Colon (tissue), 2 donors: ENCODE measurements at regions not wholly inside any gene's neighbourhood (a gene's known extent, or its start where the extent isn't known, plus 50 kb on each side); places are given as distances from the start of the nearest gene placed in this dataset.

ENCODE experiments used
- FAIRE-seq: peaks from 2 replicates; lab custom pipeline; 2012; peaks lifted over from hg19 to GRCh38; lab: Jason Lieb, UNC
- donor health status: control.
- donor health status: control.

DNA sequence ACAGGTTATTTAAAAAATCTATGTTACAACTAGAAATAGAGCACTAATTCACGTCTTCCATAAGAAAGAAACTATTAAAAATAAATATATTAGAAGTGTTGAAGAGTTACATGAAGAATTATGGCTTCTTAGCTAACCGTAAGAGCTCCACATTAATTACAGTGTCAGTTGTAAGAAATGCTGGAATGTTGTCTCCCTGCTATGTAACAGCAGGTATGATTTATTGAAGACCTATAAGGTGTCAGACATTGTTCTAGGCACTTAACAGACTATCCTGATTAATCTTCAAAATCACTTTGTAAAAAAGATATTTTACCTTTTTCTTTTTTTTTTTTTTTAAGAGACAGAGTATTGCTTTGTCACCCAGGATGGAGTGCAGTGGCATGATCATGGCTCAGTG is 75.8 kb upstream of the NEBL start:
- no peak for FAIRE-seq

- no peak for FAIRE-seq
Observed at GRCh38 chr10:20971901-20972300, 74.8 kb upstream of the NEBL start.

DNA sequence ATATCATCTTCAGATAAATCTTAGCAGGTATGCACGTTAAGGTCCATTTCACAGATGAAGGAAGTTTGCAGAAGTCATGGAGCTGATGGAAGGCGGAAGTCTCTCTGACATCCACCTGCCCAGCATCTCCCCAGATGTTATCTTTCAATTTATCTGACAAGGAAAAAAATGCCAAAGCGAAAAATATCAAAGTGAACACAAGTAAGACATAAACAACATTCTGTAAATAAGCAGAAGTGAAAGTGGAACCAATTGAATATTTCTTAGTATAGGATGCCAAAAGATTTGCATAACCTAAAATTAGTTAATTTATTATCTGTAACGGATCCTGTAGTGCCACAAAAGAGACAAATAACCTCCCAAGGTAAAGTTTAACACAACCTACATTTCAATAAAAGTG is 73.6 kb upstream of the NEBL start:
- FAIRE-seq: no peak

GRCh38 chr10:20970044-20970443 is 72.9 kb upstream of the NEBL start:
- no peak for FAIRE-seq

GRCh38 chr10:20966426-20966825 is 69.3 kb upstream of the NEBL start:
- FAIRE-seq: no peak

- no peak for FAIRE-seq
Observed at GRCh38 chr10:20963721-20964595, 66.8 kb upstream of the NEBL start.

DNA sequence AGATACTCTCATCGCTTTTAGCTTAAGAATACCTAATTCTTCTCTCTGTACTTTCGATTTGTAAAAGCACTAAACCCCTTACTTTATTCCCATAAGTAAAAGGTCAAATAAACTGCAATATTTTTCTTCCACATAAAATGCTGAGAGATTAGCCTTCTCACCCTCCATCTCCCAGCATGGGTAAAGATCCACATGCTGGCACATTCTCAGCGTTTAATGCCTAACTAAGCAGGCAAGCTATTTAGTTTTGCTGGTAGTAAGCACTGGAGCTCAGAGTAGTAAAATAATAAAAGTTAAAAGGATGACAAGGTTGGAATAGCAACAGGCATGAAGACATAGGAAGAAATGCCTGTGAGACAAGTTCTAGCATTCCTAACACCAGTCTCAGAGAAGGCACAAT is 65.9 kb upstream of the NEBL start:
- FAIRE-seq: no peak

- FAIRE-seq: no peak
Observed at GRCh38 chr10:20962165-20962564, 65.1 kb upstream of the NEBL start.

DNA sequence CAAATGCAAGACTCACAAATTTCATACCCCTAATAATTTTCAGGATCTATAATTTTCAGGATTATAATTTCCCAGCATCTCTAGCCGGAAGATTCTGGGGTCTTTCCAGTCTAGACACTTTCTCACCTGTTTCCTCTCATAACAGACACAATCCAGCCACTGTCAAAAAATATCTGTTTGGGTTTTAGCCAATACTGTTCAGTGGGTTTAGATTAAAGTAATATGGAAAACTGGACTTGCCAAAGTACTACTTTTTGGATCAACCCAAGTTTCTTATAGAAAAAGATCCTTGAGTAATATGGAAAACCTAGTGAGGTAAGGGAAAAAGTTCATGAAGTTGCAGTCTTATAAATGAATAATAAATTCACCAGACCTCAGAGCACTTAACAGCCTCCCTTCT is 62.1 kb upstream of the NEBL start:
- FAIRE-seq: no peak

DNA sequence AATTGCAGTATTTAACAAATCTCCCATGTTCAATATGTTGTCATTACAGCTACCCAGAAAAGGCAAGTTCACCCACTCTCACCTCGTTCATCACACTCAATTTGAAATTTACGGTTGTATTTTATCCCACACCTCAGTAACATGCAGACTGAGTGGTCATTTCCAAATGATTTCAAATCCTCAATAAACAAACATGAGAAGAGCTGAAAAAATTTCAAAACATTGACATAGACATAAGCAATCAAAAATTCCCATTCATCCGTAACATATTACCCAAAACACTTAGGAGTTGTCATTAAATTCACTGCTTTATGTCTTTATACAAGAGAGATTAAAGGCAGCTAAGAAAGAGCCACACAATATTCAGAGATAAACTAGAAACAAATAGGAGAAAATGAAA is 61.7 kb upstream of the NEBL start:
- FAIRE-seq: no peak

GRCh38 chr10:20958225-20958624 is 61.1 kb upstream of the NEBL start:
- no peak for FAIRE-seq

- FAIRE-seq: no peak
Observed at GRCh38 chr10:20957744-20958143, 60.6 kb upstream of the NEBL start.

GRCh38 chr10:20956843-20957242 is 59.7 kb upstream of the NEBL start:
- no peak for FAIRE-seq

DNA sequence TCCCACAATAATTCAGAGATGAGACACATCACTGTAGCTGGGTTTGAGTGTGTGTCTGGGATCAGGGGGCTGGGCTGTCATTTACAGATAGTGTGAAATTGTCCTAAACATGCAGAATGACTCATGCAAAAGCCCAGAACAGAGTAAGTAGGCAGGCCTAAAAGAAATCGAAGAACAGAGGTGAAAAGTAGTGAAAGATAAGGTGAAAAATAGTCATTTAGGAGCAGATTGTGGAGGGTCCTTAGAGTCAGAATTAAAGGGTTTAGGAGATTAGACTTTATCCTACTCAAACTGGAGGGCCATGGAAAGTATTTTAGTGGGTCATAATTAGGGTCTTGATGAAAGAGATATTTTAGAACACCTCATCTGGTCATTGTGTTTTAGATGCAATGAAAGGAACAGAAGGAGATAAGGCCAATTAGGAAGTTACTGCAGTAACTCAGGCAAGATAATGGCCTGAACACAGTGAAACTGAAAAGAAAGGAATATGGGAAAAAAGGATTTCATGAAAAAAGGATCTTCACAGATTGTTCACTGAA is 58.3 kb upstream of the NEBL start:
- FAIRE-seq: no peak

DNA sequence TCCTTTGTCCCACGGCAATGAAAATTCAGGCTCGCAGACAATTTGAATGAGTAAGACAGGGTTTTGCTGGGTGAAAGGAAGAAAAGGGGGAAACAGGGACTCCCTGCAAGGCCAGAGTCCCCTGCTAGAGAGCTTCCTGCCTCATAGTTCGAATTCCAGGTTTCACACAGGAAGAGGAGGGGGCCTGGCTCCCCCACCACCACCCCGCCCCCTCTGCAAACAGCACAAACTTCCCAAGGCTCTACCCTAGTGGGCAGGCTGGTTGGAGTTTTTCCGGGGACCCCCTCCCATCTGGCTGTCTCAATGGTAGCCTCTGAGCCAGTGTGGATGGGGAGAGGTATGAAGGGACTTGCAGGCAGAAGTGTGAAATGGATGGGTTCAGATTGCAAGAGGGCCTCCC is 57.4 kb upstream of the NEBL start:
- no peak for FAIRE-seq

GRCh38 chr10:20953120-20953519 is 56.0 kb upstream of the NEBL start:
- FAIRE-seq: no peak

DNA sequence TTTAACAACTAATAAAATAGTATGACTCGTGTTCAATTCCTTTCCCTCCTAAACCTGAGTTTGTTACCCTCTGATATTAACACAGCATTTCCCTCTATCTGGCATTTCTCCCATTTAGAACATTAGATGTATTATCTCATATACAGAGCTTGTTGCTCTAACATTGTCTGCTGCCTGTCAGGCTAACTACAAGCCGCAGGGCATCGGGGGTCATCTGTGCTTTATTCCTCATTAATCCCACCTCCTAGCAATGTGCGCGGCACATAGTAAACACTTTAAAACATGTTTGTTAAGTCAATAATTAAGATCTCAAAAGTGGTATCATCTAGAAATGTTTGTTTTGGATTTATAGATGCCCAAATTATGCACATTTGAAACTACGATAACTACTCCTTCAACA is 52.9 kb upstream of the NEBL start:
- FAIRE-seq: no peak

DNA sequence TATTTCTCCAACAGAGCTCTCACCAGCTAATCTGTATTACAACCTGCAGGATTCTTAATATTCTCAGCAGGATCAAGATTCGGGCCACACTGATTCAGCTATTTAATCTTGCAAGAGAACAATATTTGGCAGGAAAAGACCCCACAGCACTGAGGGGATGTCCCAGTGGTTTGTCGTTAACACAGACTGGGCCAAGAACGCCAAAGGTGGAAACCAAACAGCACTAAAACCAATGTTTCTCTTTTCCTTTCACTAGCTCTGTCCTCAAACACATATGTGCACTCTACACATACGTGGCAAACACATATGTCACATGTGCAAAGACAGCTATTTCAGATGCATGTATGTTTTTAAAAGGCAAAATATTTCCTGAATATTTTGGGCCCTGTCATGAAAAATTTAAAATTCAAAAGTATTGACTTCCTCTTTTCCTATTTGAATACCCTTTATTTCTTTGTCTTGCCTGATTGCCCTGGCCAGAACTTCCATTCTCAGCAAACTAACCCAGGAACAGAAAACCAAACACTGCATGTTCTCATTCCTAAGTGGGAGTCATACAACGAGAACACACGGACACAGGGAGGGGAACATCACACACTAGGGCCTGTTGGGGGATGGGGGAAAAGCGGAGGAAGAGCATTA is 51.7 kb upstream of the NEBL start:
- no peak for FAIRE-seq
